GM08714 (cell line): ENCODE measurements at regions not wholly inside any gene's neighbourhood (a gene's known extent, or its start where the extent isn't known, plus 50 kb on each side); places are given as distances from the start of the nearest gene placed in this dataset.

Experiments
- H3K4me3 ChIP-seq: fragments of 200-500 bp; sonication (Bioruptor generic); 2 replicates; pipeline ENCODE4 v1.5.1; 2014; ENCODE audit warnings: mild to moderate bottlenecking, low read length, inconsistent platforms
- ZNF274 ChIP-seq: IDR thresholded peaks from 2 replicates; pipeline ENCODE4 v1.6.1; 2012; ENCODE audit warnings: mild to moderate bottlenecking, low read depth, low read length

DNA sequence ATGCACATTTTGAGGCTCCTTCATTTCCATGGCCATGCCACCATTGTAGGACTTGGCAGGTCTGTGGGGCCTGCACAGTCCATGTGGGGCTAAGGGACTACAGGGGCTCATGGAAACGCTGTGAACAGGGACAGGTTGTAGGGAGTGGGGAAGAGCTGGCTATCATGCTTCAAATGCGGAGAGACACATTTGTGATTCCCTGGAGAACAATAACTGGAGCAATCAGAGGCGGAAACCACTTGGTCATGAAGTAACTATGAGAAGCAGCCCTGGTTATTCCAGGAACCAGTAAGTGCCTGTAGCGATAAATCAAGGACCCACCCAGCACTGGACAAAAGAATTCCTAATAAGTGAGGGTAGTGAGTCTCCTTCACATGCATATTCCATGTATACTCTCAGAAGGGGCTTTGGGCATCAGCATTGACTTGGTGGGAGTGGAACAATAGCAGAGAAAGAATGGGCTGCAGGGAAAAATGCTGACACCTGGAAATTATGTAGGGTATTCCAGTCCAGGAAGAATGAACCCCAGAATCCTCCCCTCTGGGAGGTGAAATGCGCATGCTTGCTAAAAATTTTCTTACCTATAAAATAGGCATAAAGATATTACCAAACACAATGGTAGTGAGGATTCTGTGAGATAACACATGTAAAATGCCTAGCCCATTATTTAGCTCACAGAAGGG lies 251.4 kb upstream of the ROPN1 start:
- no peak for TF ChIP-seq ZNF274
- H3K4me3 ChIP-seq, result no peak overlapping the region

DNA sequence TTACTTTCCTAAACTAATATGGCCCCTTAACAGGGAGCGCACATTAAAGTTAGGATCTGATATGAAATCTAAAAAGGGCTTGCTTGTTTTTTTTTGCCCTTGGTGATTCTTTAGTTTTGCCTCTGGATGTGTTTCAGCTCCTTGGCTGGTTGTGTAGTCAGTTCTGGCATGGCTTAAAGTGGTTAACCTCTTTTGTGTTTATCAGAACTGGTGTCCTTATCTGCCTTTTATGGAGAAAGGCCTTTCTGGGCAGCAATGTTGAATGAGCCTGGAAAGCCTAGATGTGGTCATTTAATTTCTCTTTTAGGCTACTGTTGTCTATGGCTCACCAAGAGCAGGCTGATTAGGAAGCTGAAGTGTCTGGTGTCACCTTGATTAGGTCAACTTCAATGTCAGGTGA lies 254.5 kb upstream of the ROPN1 start:
- no peak for TF ChIP-seq ZNF274
- no peak overlapping the region for H3K4me3 ChIP-seq

DNA sequence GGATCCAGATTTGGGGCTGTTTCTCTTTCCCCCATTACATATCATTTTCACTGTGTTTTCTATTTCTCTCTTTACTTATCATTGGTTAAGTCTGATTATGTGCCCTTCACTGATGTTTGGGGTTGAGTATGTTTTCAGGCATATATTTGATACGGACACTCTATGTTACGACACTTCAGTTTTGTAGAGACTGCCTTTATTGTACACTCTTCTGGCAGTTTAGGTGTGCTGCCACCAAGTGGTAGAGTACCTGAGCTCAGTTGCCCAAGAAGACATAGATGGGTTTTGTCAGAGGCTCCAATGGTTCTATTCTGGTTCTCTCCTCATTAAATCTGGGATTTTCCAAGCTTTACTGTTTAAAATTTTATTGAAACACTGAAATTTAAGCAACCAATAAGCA lies 255.0 kb upstream of the ROPN1 start:
- no peak overlapping the region for H3K4me3 ChIP-seq
- no peak for TF ChIP-seq ZNF274

DNA sequence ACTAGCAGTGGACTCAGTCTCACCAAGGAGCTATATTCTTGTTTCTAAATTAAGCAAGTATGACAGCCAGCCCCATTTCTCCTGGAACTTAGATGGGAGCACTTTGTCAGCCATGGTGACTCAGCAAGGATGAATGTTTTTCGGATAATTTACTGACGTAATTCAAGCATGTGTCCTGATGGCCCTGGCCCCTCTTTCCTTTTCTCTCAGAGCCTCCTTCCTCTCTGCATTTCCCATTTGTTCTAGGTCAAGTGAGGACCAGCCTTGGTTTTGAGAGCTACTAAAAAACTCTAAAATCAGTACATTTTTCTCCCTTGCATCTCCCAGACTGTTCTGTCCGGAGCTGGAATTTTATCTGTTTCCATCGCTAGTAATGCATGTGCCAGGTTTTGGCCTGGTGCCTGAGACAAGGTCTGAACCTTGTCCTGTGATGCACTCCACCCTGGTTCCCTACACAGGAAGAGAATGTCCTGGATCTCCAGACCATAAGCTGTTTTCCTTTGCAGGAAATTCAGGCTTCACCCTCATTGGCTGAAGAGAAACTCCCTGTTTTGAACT lies 256.6 kb upstream of the ROPN1 start:
- no peak for TF ChIP-seq ZNF274
- no peak overlapping the region for H3K4me3 ChIP-seq

DNA sequence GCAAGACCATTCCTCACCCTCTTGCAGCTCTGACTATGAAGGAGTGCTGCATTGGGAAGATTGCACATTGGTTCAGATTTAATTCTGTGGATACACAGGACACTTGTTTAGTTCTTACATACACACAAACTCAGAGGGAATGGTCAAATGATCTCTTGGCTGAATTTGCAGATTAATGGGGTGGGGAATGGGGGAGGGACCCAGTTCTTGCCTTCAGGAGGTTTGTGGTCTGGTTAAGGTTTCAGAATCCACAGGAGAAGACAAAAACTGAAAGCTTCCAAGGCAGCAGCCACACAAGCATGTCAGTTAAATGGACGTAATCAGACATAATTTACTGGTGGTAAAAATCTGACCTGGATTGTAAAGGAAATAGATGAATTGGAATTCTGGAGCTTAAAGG lies 257.1 kb upstream of the ROPN1 start:
- no peak for TF ChIP-seq ZNF274
- no peak overlapping the region for H3K4me3 ChIP-seq

DNA sequence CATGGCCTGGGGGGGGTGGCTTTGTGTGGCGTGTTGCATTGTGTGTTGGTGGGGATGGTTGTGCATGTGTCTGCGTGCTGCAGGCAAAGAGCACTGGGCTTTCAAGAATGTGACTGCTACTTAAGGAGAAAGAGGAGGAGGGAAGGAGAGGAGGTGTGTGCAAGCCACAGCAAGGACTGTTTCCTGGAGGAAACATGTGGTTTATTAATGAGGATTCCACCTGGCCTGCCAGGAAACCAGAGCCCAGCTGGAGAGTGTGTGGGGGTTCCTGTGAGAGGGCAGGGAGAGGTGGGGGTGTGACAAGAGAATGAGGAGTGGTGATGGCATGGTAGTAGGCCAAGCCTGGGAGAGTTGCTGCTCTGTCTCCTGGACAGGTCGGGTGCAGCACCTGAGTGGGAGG lies 258.1 kb upstream of the ROPN1 start:
- no peak overlapping the region for H3K4me3 ChIP-seq
- no peak for TF ChIP-seq ZNF274

DNA sequence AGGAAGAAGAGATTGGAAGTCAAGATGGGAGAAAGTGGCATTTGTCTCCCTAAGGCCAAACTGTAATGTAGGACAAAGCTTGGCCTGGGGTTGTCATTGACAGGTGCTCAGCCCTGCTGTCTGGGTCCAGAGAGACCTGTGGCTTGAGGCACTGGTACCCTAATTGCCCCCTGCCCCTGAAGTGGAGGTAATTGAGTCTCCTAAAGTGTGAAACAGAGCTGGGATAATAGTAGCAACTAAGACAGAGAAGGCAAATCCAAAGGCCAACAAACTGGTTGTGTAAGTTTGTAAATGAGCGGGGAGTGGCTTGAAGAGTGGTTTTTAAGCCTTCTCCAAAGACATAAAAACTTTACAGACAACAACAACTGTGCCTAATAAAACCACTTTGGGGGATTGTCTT lies 264.2 kb upstream of the ROPN1 start:
- no peak overlapping the region for H3K4me3 ChIP-seq
- TF ChIP-seq ZNF274, result no peak

DNA sequence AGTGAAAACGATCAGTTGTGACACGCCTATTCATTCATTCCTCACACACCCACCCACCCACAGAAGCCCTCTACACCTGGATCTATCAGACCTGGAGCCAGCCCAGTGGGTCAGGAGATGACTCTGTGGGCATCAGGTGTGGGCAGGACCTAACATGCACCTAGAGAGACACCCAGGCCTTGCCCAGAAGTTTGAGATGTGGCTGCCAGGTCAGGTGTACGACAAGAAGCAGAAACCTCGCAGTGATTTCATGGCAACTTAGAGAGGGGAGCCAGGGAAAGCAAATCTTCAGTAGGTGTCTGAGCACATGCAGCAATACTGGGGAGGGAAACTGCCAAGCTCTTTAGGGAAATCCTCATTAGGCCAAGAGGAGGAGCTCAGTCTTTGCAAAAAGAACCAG lies 264.7 kb upstream of the ROPN1 start:
- H3K4me3 ChIP-seq, result no peak overlapping the region
- no peak for TF ChIP-seq ZNF274

DNA sequence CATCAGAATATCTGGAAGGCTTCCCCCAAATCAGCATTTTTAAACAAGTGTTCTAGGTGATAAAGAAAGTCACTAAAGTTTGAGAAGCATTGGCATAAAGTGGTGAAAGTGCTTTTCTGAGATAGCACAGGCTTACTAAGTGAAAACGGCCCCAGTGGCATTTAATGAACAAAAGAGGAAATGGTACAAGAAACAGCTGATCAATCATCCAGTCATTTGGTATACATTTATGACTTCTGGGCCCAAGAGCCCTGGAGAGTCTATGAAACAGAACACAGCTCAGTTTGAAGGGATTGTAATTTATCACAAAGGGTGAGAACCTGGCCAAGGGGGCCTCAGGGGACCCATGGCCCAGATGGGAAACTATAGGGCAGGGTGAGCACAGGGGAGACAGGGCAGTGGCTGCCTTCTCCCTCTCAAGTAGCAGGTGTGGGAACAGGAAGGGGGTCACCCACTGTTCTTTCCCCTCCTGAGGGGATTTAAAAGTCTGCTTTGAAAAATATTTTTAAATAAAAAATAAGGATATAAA lies 265.5 kb upstream of the ROPN1 start:
- no peak overlapping the region for H3K4me3 ChIP-seq
- TF ChIP-seq ZNF274, result no peak

DNA sequence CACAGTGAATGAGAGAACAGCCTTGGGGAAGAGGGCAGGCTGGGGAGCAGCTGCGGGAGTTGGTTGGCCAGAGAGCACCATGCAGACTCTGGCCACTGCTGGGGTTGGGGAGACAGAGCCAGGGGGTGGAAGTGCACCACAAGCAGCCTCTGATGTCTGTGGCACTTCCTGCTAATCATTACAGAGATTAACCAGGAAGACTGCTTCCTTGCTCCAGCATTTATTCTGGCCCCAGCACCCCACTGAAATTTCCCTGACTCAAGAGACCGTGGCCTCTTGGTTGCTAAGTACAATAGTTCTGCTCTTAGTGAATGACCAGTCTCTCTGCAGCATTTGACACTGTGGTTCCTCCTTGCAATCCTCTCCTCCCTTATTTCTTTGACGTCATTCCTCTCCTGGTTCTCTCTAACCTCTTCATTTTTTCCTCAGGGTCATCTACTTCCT lies 266.2 kb upstream of the ROPN1 start:
- H3K4me3 ChIP-seq, result no peak overlapping the region
- TF ChIP-seq ZNF274, result no peak

DNA sequence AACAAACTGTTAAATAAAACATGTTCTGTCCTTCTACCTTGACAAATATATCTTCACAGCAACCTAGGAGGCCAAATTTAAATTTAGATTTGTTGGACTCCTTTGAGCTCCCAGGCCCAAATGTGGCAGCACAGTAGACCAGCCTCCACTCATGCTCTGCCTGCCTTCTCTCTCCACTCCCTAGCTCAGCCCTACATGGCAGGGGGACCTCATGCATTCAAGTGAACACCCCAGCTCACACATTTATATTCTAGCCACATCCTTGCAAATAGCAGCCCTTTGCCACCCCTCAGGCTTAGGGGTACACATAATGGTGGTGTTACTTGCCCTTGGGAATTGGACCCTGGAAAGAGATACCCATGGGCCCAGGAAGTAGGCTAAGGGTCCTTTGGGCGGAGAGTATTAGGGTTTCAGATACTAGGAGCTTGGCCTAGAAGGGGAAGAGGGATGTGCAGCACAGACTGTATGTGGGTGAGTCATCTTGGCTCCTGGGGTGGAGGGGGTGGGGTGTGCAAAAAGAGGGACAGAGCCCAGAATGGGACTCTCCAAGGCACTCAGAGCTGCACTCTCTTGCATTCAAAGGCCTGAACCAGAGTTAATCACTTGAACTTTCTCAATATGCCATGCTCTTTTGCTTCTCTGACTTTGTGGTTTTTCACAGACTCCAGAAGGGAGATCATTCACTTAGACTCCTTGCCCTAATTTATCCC lies 268.4 kb upstream of the ROPN1 start:
- no peak for TF ChIP-seq ZNF274

DNA sequence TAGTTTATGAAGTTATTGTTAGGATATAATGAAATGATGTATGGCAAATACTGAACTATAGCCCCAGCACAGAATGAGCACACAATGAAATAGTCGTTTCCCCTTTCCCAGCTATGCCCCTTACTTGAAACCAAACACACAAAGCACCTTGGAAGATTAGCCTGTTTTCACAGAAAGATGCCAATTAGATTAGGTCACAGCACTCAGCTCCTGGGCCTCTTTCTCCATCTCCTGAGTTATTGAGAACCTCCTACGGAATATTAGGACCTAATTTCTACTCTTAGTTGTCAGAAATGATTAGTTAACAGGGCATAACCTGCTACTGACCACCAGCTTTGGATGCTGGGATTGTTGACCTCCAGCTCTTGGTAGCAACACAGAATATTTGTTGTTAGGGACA lies 269.4 kb upstream of the ROPN1 start:
- no peak overlapping the region for H3K4me3 ChIP-seq
- no peak for TF ChIP-seq ZNF274

More for the DNA sequence above, 268.4 kb upstream of the ROPN1 start:
- H3K4me3 ChIP-seq, result no peak overlapping the region

DNA sequence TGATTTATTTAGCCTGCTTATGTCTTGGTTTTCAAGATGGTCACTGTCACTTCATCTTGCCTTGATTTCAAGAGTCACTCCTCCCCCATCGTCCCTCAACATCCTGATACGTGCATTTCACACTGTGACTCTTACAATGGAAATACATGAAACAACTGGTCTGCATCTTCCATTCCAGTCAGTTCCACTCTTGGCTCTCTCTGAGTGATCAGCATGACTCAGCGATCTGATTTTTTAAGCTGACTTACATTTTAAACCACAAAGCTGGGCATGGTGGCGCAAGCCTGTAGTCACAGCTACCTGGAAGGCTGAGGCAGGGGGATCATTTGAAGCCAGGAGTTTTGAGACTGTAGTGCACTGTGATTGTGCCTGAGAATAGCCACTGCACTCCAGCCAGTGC lies 271.2 kb upstream of the ROPN1 start:
- TF ChIP-seq ZNF274, result no peak

DNA sequence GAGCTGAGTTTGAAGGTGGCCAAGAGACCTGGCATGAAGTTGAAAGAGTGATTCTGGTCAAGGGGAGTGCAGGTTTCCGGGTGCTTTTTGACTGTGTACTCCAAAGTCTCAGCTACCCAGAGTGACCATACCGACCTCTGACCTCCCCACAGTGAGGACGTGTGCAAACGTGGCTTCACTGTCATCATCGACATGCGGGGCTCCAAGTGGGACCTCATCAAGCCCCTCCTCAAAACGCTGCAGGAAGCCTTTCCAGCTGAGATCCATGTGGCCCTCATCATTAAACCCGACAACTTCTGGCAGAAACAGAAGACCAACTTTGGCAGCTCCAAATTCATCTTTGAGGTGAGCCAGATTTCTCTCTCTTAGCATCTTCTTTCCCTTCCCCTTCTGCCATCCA lies 272.4 kb upstream of the ROPN1 start:
- no peak overlapping the region for H3K4me3 ChIP-seq
- TF ChIP-seq ZNF274, result no peak

More for the DNA sequence above, 271.2 kb upstream of the ROPN1 start:
- H3K4me3 ChIP-seq, result no peak overlapping the region

DNA sequence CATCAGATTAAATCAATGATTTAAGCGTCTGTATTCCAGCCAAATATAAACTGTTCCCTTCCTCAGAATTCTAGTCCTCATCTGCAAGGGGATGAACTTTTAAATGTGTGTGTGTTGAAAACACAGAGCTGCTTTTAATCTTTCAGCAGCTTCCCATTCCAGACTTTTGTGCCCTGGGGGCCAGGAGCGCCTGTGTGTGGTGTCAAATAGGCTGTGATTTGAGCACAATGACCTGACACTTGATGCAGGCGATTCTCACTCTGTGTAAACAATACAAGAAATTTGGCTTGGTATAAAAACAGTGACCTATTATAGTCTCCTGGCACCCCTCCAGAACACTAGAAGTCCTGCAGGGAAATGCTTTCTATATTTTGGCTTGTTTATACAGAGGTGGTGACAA lies 274.6 kb upstream of the ROPN1 start:
- TF ChIP-seq ZNF274, result no peak
- no peak overlapping the region for H3K4me3 ChIP-seq
